ENCODE measurements at regions not wholly inside any gene's neighbourhood (a gene's known extent, or its start where the extent isn't known, plus 50 kb on each side); places are given as distances from the start of the nearest gene placed in this dataset.

GRCh38 chr3:74443102-74443501 lies 171.4 kb downstream of the CNTN3 start:
- Histone ChIP-seq H3K27ac (no peak overlapping the region), H3K9me3 (no peaks in the 10 kb centered on the region), H3K36me3 (no peaks in the 10 kb centered on the region), H3K27me3 (no peaks in the 10 kb centered on the region), H3K4me1 (no peaks in the 10 kb centered on the region), H3K4me3 (no peak overlapping the region)
- intact Hi-C loops (cut with DNase I; ENCODE audit: low total_unique reads) = no loop called here
- TF ChIP-seq CTCF (IDR thresholded peaks at IDR 0.05) = no peak
- DNase-seq = no peak

GRCh38 chr3:74442683-74443082 lies 171.8 kb downstream of the CNTN3 start:
- Histone ChIP-seq H3K27me3 (no peaks in the 10 kb centered on the region), H3K27ac (no peak overlapping the region), H3K4me3 (no peak overlapping the region), H3K4me1 (no peaks in the 10 kb centered on the region), H3K36me3 (no peaks in the 10 kb centered on the region), H3K9me3 (no peaks in the 10 kb centered on the region)
- intact Hi-C loops (cut with DNase I; ENCODE audit: low total_unique reads) = no loop called here
- no peak for TF ChIP-seq CTCF (IDR thresholded peaks at IDR 0.05)
- no peak for DNase-seq

- Histone ChIP-seq H3K36me3 (no peaks in the 10 kb centered on the region), H3K9me3 (no peaks in the 10 kb centered on the region), H3K27me3 (no peaks in the 10 kb centered on the region), H3K4me1 (no peaks in the 10 kb centered on the region), H3K4me3 (no peak overlapping the region), H3K27ac (no peak overlapping the region)
- no peak for DNase-seq
- TF ChIP-seq CTCF (IDR thresholded peaks at IDR 0.05) = no peak
- intact Hi-C loops (cut with DNase I; ENCODE audit: low total_unique reads) = no loop called here
Observed at GRCh38 chr3:74442068-74442467, 172.4 kb downstream of the CNTN3 start.

- Histone ChIP-seq H3K36me3 (no peaks in the 10 kb centered on the region), H3K27ac (no peak overlapping the region), H3K27me3 (no peaks in the 10 kb centered on the region), H3K4me3 (no peak overlapping the region), H3K9me3 (no peaks in the 10 kb centered on the region), H3K4me1 (no peaks in the 10 kb centered on the region)
- intact Hi-C loops (cut with DNase I; ENCODE audit: low total_unique reads) = no loop called here
- TF ChIP-seq CTCF (IDR thresholded peaks at IDR 0.05) = no peak
- DNase-seq = no peak
Observed at GRCh38 chr3:74436184-74436583, 178.3 kb downstream of the CNTN3 start.

- Histone ChIP-seq H3K9me3 (no peaks in the 10 kb centered on the region), H3K4me3 (no peak overlapping the region), H3K36me3 (no peaks in the 10 kb centered on the region), H3K4me1 (no peaks in the 10 kb centered on the region), H3K27ac (no peak overlapping the region), H3K27me3 (no peaks in the 10 kb centered on the region)
- TF ChIP-seq CTCF (IDR thresholded peaks at IDR 0.05) = no peak
- intact Hi-C loops (cut with DNase I; ENCODE audit: low total_unique reads) = no loop called here
- no peak for DNase-seq
Observed at GRCh38 chr3:74435631-74436030, 178.8 kb downstream of the CNTN3 start.

- no peaks in the 10 kb centered on the region for H3K9me3 ChIP-seq
- TF ChIP-seq CTCF (IDR thresholded peaks at IDR 0.05) = no peak
- H3K27ac ChIP-seq = no peak overlapping the region
- H3K27me3 ChIP-seq = no peaks in the 10 kb centered on the region
- H3K4me3 ChIP-seq = no peak overlapping the region
- intact Hi-C loops (cut with DNase I; ENCODE audit: low total_unique reads) = no loop called here
- DNase-seq = no peak
- H3K4me1 ChIP-seq = no peaks in the 10 kb centered on the region
- H3K36me3 ChIP-seq = no peaks in the 10 kb centered on the region
Observed at GRCh38 chr3:74434406-74434805, 180.1 kb downstream of the CNTN3 start.

Data from tibial artery (tissue), 4 donors.